ENCODE measurements at regions not wholly inside any gene's neighbourhood (a gene's known extent, or its start where the extent isn't known, plus 50 kb on each side); places are given as distances from the start of the nearest gene placed in this dataset.
"Not testable (repeated sequence)": the region's sequence is repeated elsewhere in the genome, so short reads cannot be mapped to it uniquely, and the experiment has no call there.

DNA sequence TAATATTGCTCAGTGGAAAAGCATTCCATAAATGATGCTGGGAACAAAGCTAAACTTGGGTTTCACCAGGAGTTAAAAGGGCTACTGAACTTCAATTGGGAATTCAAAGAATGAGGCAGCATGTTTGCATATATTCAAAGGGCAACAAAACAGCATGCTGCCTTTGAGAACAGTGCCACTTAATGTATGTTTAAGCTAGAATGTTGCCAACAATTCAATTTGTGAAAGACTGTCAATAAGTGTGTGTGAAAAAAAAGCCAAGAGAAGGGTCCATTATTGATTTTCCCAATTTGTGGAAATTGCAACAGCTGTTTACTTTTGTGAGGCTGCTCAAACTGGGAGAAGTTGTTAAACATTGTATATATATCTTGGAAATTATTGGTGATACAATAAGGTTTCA lies 701.9 kb upstream of the ACTRT1 start:
- DNase-seq = no peak

DNA sequence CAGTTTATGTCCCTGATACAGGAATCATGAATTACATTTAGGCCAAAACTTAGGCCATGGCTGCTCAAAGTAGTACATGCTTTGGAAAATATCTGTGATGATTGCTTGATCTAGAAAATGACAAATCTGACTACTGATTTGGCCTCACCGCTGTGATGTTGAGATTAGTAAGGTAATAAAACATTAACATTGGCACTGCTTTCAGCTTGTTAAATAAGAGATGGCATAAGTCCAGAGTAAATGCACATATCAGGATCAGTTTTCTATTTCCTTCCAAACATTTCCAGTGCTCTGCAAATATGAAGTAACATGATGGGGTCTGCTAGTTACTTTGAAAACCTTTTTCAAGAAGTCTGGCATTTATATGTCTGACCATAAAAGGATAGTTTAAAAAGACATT lies 687.3 kb upstream of the ACTRT1 start:
- no peak for DNase-seq

DNA sequence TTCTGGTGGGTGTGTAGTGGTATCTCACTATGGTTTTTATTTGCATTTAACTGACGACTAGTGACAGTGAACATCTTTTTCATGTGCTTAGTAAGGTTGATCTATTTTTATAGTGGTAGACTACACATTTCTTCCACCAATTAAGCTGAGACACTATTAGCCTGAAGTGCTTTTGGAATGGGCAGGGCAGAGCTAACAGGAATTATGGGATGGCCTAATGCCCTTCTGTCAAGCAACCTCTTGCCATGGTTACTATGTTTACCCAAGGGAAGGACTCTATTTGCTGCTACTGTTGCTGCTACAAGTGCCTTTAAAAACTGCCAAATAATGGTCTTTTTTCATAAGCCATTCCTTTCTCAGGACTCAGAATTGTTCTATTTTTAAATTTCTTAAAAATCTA lies 676.7 kb upstream of the ACTRT1 start:
- peak; percentile 1 for DNase-seq

DNA sequence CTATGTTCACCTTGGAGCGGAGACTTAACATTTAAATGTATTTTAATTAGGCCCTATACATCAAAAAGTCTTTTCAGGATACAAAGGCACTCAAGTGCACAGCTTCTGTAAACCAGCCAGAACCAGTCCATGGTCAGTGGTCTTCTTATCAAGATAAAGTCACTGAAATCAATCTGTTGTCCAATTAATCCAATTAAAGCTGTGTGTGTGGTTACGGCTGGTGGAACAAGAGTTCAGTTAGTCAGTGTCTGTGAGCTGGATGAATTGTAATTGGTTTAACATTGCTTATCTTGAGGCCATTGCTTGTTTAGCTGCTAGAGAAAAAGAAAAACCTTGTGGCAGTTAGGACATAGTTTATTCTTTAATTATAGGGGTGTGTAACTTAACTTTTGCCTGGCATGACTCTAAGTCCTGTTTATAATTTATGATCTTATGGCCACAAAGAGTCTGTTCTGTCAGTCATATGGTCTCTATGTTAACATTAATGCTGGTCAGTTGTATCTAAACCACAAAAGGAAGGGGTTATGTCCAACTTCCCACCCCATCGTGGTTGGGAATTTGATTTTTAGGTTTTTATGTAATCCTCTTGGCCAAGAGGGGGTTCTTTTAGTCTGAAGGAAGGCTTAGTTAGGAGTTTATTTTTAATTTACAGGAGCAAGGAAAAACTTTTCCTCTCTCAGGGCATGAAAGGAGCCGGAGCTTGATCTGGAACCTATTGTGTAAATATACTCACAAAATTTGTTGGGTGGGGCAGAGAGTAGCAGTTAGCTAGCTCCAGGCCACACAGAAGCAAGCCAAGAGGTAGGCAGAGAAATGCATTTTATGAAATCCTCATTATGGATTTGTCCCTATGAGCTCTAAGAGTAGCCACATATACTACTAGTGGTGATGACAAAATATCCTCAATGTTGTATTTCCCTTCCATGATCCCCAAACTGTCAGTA lies 665.7 kb upstream of the ACTRT1 start:
- DNase-seq = no peak

DNA sequence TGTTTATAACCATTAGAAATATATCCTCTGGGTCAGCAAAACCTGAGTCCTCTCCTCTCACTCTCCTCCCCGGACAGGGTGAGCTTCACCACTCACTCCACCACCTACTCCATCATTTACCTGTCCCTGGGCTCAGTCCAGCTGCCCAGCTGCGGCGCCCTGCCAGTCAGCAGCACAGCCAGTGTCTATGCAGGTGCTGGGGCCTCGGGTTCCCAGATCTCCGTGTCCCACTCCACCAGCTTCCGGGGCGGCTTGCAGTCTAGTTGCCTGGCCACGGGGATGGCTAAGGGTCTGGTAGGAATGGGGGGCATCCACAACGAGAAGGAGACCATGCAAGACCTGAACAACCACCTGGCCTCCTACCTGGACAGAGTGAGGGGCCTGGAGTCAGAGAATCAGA lies 662.2 kb upstream of the ACTRT1 start:
- DNase-seq = no peak

DNA sequence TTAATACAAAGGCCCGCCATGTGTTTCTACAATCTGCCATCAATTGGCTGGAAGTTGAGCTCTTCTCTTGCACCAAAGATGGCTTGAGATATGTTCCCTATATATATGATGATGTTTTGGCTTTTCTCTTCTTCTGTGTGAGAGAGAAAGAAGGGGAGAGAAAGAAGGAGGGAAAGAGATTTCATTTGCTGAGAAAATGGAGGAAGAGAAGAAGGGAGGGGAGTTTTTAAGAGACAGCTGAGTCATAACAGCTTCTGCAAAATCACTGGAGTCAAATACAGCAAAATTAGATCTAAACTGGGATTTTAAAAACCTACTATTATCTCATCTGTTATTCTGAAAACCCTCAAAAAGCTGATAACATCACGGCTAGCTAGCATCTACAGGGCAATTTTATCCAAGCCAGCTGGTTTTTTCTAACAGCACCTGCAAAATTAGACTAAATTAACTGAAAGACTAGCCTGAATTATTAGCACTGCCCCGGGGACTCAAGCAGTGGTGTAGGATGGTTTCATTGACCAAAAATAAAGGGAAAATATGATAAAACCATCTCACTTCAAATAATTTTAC lies 647.6 kb upstream of the ACTRT1 start:
- no peak for DNase-seq

DNA sequence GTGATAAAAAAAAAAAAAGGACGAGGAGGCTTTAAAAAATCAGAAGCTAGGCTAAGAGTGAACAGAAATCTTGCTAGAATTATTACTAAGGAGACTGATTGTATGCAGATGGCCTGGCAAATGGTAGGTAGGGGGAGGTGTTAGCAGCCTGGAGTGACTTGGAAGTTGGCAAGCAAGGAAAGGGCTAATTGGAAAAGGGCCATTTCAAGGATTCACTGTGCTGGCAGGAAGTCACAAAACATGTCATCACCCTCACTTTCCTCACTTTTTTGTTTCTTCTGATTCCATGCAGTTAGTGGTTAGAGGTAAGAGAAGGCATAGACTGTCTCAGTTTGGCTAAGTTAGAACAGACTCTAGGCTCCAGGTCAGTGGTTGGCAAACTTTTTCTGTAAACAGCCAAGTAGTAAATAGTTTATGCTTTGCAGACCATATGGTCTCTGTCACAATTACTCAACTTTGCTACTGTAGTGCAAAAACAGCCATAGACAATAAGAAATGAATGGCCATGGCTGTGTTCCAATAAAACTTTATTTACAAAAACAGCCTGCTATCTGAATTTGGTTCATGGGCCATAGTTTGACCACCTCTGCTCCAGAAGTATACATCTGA lies 646.5 kb upstream of the ACTRT1 start:
- DNase-seq = peak; percentile 52

DNA sequence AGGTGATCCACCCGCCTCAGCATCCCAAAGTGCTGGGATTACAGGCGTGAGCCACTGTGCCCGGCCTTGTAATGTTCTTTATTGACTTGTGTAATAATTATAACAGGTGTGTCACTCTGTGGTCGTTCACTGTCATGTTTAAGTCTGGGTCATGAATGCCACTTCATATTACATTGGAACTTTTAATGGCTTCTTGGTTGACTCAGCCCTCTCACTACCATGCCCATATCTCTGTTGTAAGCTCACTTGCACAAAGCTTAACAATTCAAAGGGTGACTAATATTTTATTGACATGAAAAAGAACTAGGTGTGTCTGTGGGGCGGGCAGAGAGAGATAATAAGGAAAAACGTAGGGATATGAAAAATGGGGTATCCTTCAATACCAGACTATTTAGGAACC lies 639.7 kb upstream of the ACTRT1 start:
- no peak for DNase-seq

DNA sequence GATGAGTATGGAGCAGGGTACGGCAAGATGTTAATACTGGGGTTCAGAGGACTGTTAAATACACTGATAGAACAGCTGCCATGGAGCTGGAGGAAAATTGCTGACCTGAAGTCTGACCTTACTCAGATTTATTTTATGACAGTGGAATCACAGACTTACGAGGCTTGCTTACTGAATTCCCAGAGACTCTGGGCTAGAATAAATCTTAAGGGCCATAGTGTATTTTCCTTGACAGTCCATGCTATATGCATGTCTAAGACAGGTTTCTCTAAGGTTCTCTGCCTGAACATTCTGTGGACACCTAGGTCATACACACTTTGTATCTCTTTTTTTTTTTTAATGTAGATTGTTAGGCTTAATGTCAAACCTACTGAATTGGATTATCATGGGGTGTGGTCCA lies 633.2 kb upstream of the ACTRT1 start:
- no peak for DNase-seq

DNA sequence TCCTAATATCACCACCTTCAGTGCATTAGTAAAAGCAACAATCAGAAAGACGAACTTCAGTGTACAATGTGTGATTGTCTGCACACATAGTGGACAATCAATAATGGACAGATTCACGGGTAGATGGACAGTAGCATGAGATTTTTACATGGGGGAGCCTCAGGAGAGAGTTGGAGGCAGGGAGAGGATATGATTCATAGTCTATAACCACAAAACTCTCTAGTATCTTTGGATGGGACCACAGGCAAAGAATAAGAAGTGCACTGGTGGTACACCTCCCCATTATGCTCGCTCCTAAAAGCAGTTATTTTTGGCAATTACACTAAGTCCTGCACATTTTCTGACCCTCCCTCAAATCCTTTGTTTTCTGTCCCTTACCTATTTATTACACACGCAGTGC lies 624.4 kb upstream of the ACTRT1 start:
- DNase-seq = no peak

DNA sequence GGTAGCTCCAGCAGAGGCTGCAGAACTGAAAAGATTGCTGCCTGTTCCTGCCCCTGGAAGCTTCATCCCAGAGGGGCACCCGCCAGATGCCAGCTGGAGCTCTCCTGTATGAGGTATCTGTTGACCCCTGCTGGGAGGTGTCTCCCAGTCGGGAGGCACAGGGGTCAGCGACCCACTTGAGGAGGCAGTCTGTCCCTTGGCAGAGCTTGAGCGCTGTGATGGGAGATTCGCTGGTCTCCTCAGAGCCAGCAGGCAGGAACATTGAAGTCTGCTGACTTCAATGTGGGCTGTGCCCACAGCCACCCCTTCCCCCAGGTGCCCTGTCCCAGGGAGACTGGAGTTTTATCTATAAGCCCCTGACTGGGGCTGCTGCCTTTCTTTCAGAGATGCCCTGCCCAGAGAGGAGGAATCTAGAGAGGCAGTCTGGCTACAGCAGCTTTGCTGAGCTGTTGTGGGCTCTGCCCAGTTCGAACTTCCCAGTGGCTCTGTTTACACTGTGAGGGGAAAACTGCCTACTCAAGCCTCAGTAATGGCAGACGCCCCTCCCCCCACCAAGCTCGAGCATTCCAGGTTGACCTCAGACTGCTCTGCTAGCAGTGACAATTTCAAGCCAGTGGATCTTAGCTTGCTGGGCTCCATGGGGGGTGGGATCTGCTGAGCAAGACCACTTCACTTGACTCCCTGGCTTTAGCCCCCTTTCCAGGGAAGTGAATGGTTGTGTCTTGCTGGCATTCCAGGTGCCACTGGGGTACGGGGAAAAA lies 622.3 kb upstream of the ACTRT1 start:
- not testable (repeated sequence) for DNase-seq

DNA sequence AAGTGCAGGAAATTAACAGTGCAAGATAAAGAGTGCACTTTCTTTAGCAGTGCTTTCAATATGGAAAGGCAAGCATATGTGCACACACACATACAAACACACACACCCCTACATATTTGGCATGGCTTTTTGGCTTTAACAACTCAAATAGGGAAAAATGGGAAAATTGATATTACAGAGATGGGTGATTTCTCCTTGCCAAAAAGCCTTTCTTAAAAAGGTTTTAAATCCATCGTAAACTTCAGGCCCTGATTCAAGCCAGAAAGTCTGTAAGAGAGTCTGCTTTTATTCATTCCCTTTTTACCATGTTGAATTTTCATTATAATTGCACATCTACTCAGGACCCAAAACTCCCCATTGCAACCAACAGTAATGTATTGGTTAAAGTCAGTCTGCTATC lies 612.0 kb upstream of the ACTRT1 start:
- no peak for DNase-seq

DNA sequence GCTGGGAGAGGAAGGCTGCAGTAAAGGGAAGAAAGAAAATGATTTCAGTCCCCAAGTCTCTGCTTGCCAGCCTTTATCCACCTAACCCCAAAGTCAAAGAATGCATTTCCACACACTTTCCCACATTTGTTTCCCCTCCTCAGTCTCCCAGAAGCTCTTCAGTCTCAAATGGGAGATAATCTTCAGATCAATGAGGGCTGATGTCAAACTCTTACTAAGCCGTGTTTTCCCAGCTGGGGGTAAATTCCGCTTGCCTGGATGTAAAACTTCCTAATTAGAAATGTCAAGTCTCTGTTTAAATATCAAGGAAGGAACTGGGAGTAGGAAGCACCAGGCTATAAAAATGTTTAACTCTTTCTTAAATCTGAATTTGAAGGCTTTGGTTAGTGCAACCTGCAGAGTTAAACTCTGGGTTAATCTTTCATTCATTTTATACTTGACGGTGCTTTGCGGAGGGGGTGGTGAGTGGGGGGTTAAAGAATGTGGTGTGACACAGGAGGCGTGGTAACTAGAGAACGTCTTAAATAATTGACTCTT lies 601.4 kb upstream of the ACTRT1 start:
- no peak for DNase-seq

DNA sequence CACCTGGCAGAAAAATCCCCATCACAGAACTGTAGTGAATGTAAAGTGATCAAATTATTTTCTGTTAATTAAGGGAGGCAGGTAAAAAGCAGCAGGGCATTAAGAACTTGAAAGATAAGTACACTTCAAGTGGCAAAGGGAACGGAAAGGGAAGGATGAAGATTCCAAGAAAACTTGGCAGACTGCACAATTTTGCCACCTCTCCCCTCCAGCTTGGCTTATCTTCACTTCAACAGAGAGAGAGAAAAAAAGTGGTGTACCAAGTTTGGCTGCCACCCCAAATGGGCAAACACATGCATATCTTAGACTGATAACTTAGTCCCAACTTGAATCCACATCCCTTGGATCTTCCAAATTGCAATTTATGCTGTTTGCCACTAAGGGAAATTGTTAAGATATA lies 598.1 kb upstream of the ACTRT1 start:
- DNase-seq = no peak

DNA sequence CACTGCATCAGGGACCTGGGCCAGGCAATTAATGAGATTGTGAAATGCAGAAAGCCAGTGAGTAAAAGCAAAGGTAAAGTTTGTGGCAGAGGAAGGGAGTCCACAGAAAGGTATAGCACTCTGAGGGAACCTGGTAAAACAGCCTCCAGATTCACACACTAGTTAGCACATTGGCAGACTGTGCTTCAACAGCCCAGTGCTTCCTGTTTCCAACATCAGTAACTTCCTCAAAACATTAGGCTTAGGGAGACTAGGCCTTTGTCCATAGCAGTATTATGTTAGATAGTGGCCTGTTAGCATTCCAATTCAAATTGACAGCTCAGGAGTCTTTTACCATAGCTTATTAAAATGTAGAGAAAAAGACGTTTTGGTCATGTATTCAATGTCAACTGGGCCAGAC lies 582.6 kb upstream of the ACTRT1 start:
- no peak for DNase-seq

DNA sequence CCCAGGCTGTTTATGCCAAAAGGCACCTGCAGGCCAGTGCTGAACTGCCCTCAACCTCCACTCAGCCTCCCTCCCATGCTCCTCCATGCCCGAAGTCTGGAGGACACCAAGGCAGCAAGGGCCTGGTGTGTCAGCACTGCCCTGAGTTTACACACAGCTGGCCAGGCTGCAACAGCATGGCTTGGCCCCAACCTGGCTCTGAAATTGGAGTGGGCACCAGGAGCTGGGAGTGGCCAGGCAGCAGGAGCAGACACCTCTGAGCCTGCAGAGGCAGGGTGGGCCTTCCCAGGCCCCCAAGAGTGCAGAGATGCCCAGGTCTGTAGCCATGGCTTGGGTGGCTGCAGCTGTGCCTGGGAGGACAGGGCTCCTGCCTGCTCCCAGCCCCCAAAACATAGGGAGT lies 571.2 kb upstream of the ACTRT1 start:
- DNase-seq = no peak

DNA sequence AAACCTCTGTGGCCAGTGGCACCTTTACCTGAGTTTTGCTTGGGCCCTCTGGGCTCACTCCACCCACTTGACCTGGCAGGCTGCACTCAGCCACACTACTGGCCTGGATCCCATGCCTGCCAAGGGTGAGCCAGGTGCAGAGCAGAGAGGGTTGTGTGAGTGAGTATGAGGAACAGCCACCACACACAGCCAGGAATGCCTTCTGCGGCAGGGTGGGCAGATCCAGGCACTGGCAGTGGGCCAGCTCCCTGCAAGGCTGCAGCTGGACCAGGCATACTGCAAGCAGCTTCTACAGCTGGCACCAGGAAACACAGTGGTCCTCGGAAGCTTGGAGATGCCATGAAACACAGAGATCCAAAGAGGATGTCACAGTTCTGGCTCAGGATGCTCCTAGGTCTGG lies 570.1 kb upstream of the ACTRT1 start:
- DNase-seq = peak; percentile 8

DNA sequence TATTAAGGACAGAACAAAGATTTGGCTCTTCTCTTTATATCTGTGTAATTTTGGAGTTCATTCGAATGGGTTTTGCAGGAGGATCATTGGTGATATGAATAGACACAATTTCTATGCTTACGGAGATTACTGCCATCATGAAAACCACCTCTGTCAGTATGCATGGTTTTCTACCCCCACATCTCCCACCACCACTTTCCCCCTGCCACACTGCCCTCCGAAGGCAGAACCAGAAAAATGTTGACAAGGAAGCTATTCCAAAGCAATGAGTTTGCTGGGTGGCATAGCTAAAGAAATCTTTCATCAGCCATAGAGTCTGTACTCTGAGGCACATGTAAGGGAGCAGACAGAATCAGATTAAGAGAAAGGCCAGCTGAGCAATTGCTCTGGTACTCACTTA lies 567.3 kb upstream of the ACTRT1 start:
- no peak for DNase-seq

DNA sequence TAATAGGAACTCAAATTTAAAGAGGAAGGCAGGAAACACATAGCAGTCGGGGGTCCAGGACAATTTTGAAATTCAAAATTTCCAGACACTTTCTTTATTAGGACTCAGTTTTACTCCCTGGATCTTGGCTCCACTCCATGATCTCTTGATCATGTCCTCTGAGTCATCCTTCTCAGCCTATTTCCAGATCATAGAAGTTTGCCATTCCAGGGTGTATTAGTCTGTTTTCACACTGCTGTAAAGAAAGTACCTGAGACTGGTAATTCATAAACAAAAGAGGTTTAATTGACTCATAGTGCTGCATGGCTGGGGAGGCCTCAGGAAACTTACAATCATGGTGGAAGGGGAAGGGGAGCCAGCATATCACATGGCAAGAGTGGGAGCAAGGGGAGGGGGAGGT lies 564.7 kb upstream of the ACTRT1 start:
- no peak for DNase-seq

DNA sequence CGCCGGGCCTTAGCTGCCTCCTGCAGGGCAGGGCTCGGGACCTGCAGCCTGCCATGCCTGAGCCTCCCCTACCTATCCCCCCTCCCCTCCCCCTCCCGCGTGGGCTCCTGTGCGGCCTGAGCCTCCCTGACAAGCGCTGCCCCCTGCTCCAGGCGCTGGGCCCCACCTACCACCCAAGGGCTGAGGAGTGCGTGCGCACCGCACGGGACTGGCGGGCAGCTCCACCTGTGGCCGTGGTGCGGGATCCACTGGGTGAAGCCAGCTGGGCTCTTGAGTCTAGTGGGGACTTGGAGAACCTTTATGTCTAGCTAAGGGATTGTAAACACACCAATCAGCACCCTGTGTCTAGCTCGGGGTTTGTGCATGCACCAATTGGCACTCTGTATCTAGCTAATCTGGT lies 554.6 kb upstream of the ACTRT1 start:
- not testable (repeated sequence) for DNase-seq

DNA sequence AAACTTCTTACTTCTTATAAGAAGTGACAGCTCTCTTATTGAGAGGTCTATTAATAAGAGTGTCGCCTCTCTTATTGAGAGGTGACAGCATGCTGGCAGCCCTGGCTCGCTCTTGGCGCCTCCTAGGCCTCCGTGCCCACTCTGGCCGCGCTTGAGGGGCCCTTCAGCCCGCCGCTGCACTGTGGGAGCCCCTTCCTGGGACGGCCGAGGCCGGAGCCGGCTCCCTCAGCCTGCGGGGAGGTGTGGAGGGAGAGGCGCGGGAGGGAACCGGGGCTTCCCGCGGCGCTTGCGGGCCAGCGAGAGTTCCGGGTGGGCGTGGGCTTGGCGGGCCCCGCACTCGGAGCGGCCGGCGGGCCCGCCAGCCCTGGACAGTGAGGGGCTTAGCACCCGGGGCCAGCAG lies 554.2 kb upstream of the ACTRT1 start:
- not testable (repeated sequence) for DNase-seq

DNA sequence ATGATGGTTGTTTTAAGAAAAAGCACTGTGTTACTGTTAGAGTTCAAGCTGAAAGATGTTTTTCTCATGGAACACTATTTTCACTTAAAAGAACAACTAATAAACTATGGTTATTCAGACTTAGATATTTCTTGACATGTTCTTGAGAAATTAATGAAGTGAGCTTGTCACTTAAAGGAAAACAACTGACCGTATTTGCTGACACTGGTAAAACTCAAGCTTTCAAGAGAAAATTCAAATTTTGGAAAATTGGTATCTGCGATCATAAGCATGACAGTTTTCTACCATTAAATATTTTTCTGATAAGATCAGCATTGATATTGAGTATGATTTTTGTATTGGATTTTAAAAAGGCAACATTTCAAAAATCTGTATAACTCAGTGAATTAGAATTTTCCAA lies 549.5 kb upstream of the ACTRT1 start:
- no peak for DNase-seq

DNA sequence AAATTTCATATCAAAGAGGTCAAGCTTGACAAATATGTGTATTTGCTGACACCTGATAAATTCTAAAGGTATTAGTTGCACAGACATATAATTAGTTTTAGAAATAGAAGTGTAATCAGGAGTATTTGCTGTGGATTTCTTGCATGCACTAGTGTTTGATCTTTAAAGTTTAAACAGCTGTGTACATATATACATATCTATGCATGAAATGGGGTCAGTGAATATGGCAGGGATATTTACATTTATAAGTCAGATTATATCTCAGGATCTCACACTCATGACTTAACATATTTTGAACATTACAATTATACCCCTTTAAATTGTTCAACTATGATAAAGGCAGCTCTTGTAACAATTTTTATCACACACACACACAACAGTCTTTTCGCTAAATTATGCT lies 547.4 kb upstream of the ACTRT1 start:
- no peak for DNase-seq
